Caco-2 (cell line): ENCODE measurements at regions not wholly inside any gene's neighbourhood (a gene's known extent, or its start where the extent isn't known, plus 50 kb on each side); places are given as distances from the start of the nearest gene placed in this dataset.

Source experiments
- BruUV-seq: library from RNA; stranded (reverse); fragments of 400-500 nt; replicated peaks from 2 replicates; lab custom pipeline; 2021; lab: Mats Ljungman, UMichigan
- CTCF ChIA-PET: fragments of 300-600 bp; sonication (Branson Sonifier 250); formaldehyde crosslinking; loops from one replicate; lab custom pipeline; 2022; ENCODE audit warnings: antibody characterized with exemption; lab: Charles Lee
- POLR2A ChIA-PET: fragments of 300-600 bp; sonication (Branson Sonifier 250); formaldehyde crosslinking; loops from one replicate; lab custom pipeline; 2022; ENCODE audit warnings: antibody characterized with exemption; lab: Charles Lee
- DNase-seq, 2 experiments: peaks; one replicate each; pipeline versions ENCODE4 v3.0.0 to v3.0.0-alpha.2; 2020 to 2022
- H3K27me3 ChIP-seq: replicated peaks from 2 replicates; pipeline ENCODE4 v1.6.0; 2011; ENCODE audit warnings: low read length; ENCODE audit not compliant: control insufficient read depth, insufficient read depth
- H3K36me3 ChIP-seq: 2 replicates; pipeline ENCODE4 v1.5.1; 2011; ENCODE audit warnings: low read length; ENCODE audit not compliant: control insufficient read depth, insufficient read depth
- H3K4me1 ChIP-seq: fragments of 250-450 bp; sonication (Bioruptor Pico); 2 replicates; pipeline ENCODE4 v1.5.1; 2020; ENCODE audit warnings: mild to moderate bottlenecking
- H3K4me3 ChIP-seq: 2 replicates; pipeline ENCODE4 v1.5.1; 2011; ENCODE audit warnings: low read depth, mild to moderate bottlenecking, control low read depth, low read length
- H3K9me3 ChIP-seq: fragments of 250-450 bp; sonication (Bioruptor Pico); 2 replicates; pipeline ENCODE4 v1.5.1; 2020; ENCODE audit warnings: mild to moderate bottlenecking, moderate library complexity
- H3K27ac Mint-ChIP-seq: one replicate; pipeline ENCODE4 v1.8.0; 2022; ENCODE audit warnings: mixed read lengths; ENCODE audit not compliant: unreplicated experiment
- H3K27me3 Mint-ChIP-seq: one replicate; pipeline ENCODE4 v1.8.0; 2022; ENCODE audit warnings: mixed read lengths; ENCODE audit not compliant: insufficient read depth, unreplicated experiment
- H3K36me3 Mint-ChIP-seq: one replicate; pipeline ENCODE4 v1.8.0; 2022; ENCODE audit warnings: mild to moderate bottlenecking, mixed read lengths; ENCODE audit not compliant: insufficient read depth, unreplicated experiment
- H3K4me1 Mint-ChIP-seq: one replicate; pipeline ENCODE4 v1.8.0; 2022; ENCODE audit warnings: low read depth, mixed read lengths; ENCODE audit not compliant: unreplicated experiment
- H3K4me3 Mint-ChIP-seq: one replicate; pipeline ENCODE4 v1.8.0; 2022; ENCODE audit warnings: mild to moderate bottlenecking, moderate library complexity, mixed read lengths; ENCODE audit not compliant: unreplicated experiment
- H3K9me3 Mint-ChIP-seq: one replicate; pipeline ENCODE4 v1.8.0; 2022; ENCODE audit warnings: mixed read lengths; ENCODE audit not compliant: unreplicated experiment
- intact Hi-C: fragments of 100-400 bp; cut with micrococcal nuclease; formaldehyde crosslinking; loops from one replicate; pipeline ENCODE4 v1.10.0; 2022; ENCODE audit not compliant: unreplicated experiment
- TF ChIP-seq, protein P1 (sequence below), 2 experiments: fragments of 200-600 bp in 1 of 2; IDR thresholded peaks; 1 replicate in 1 of 2; 2 replicates in 1 of 2; pipeline versions ENCODE4 v1.5.1 to v1.8.0; 2011 to 2022; ENCODE audit warnings: antibody characterized with exemption in 1 of 2, control low read depth in 1 of 2, inconsistent platforms in 1 of 2, low read depth in 1 of 2, low read length in 1 of 2, mild to moderate bottlenecking in 1 of 2, moderate library complexity in 1 of 2; ENCODE audit not compliant: insufficient read depth in 1 of 2, severe bottlenecking in 1 of 2, unreplicated experiment in 1 of 2

DNA sequence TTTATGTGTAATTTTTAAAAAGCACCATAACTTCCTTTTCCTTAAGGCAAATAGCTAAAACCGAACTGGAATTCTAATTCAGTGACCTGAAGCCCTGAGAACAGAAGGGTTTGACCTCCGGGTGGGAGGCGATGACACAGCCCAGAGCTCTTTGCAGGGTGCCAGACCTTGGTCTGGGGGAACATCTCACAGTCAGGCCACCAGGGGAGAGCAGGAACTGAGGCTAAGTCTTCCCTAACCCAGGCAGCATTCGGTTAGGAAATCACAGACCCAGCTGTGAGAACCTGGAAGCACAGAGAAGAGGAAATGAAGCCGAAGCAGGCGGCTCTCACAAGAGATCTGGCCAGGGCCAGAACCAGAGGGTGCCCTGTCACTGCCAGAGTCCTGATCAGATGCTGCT lies 444.8 kb downstream of the TTLL7 start:
- TF ChIP-seq, protein P1, sequence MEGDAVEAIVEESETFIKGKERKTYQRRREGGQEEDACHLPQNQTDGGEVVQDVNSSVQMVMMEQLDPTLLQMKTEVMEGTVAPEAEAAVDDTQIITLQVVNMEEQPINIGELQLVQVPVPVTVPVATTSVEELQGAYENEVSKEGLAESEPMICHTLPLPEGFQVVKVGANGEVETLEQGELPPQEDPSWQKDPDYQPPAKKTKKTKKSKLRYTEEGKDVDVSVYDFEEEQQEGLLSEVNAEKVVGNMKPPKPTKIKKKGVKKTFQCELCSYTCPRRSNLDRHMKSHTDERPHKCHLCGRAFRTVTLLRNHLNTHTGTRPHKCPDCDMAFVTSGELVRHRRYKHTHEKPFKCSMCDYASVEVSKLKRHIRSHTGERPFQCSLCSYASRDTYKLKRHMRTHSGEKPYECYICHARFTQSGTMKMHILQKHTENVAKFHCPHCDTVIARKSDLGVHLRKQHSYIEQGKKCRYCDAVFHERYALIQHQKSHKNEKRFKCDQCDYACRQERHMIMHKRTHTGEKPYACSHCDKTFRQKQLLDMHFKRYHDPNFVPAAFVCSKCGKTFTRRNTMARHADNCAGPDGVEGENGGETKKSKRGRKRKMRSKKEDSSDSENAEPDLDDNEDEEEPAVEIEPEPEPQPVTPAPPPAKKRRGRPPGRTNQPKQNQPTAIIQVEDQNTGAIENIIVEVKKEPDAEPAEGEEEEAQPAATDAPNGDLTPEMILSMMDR (IDR thresholded peaks at IDR 0.05; ENCODE audit: insufficient read depth in 1 of 2, low read depth in 1 of 2, low read length in 1 of 2, severe bottlenecking in 1 of 2, unreplicated experiment in 1 of 2), result no peak
- DNase-seq, result no peak
- no peaks in the 10 kb centered on the region for H3K4me1 Mint-ChIP-seq
- Histone ChIP-seq H3K27me3 (no peaks in the 10 kb centered on the region), H3K9me3 (no peaks in the 10 kb centered on the region), H3K4me1 (no peaks in the 10 kb centered on the region), H3K36me3 (no peaks in the 10 kb centered on the region), H3K4me3 (no peak overlapping the region)
- no peaks in the 10 kb centered on the region for H3K36me3 Mint-ChIP-seq
- intact Hi-C loops, result no loop called here
- BruUV-seq, result no TSS peak
- no peak overlapping the region for H3K4me3 Mint-ChIP-seq
- peaks cover 2% of the 10 kb centered on the region for H3K27me3 Mint-ChIP-seq
- CTCF ChIA-PET, result no interaction called here
- POLR2A ChIA-PET, result no interaction called here
- no peaks in the 10 kb centered on the region for H3K9me3 Mint-ChIP-seq
- no peak overlapping the region for H3K27ac Mint-ChIP-seq

DNA sequence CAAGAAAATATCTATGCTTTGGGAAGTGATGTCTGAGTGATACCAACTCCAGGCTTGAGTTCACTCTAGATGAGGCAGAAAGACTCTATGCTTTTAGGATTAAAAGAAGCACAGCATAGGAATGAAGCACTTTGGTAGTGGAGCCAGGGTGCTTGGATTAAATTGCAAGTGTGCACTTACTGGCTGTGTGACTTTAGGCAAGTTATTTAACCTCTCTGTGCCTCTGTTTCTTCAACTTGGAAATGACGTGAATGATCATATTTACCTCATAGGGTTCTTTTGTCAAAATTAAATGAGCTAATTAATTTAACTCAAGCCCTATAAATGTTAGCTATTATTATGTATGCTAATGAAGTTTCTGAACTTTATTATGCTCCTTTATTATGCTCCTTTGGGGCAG lies 446.1 kb downstream of the TTLL7 start:
- Histone ChIP-seq H3K4me3 (no peak overlapping the region), H3K4me1 (no peaks in the 10 kb centered on the region), H3K9me3 (no peaks in the 10 kb centered on the region), H3K36me3 (no peaks in the 10 kb centered on the region), H3K27me3 (no peaks in the 10 kb centered on the region)
- H3K27me3 Mint-ChIP-seq, result peaks cover 2% of the 10 kb centered on the region
- intact Hi-C loops, result no loop called here
- no TSS peak for BruUV-seq
- no peak for DNase-seq
- no peak overlapping the region for H3K4me3 Mint-ChIP-seq
- POLR2A ChIA-PET, result no interaction called here
- TF ChIP-seq, protein P1 (IDR thresholded peaks at IDR 0.05; ENCODE audit: insufficient read depth in 1 of 2, low read depth in 1 of 2, low read length in 1 of 2, severe bottlenecking in 1 of 2, unreplicated experiment in 1 of 2), result no peak
- H3K27ac Mint-ChIP-seq, result no peak overlapping the region
- no peaks in the 10 kb centered on the region for H3K9me3 Mint-ChIP-seq
- no peaks in the 10 kb centered on the region for H3K36me3 Mint-ChIP-seq
- no peaks in the 10 kb centered on the region for H3K4me1 Mint-ChIP-seq
- CTCF ChIA-PET, result no interaction called here

- Histone ChIP-seq H3K27me3 (no peaks in the 10 kb centered on the region), H3K36me3 (no peaks in the 10 kb centered on the region), H3K9me3 (no peaks in the 10 kb centered on the region), H3K4me1 (no peaks in the 10 kb centered on the region), H3K4me3 (no peak overlapping the region)
- Mint-ChIP-seq H3K4me1 (no peaks in the 10 kb centered on the region), H3K9me3 (no peaks in the 10 kb centered on the region), H3K27me3 (no peaks in the 10 kb centered on the region), H3K36me3 (no peaks in the 10 kb centered on the region), H3K27ac (no peak overlapping the region), H3K4me3 (no peak overlapping the region)
- ChIA-PET POLR2A (no interaction called here), CTCF (no interaction called here)
- intact Hi-C loops, result no loop called here
- TF ChIP-seq, protein P1 (IDR thresholded peaks at IDR 0.05; ENCODE audit: insufficient read depth in 1 of 2, low read depth in 1 of 2, low read length in 1 of 2, severe bottlenecking in 1 of 2, unreplicated experiment in 1 of 2), result no peak
- no peak for DNase-seq
- BruUV-seq, result no TSS peak
Observed at GRCh38 chr1:83548311-83548710, 450.6 kb downstream of the TTLL7 start.
